Upper lobe of left lung (tissue), 6 donors: ENCODE measurements at regions not wholly inside any gene's neighbourhood (a gene's known extent, or its start where the extent isn't known, plus 50 kb on each side); places are given as distances from the start of the nearest gene placed in this dataset.
A peak's percentile ranks its signal among the peaks of the same experiment; 100 is the strongest.

Experiments used
- ATAC-seq, 2 donors: fragments of 200-7000 bp; cut with Tn5 transposase; one replicate each; pipeline ENCODE4 v1.9.1; 2022; ENCODE audit warnings: mild to moderate bottlenecking in 2 of 2, moderate library complexity in 2 of 2; ENCODE audit not compliant: low FRiP score in 2 of 2
- DNase-seq, 2 donors: peaks; one replicate each; pipeline ENCODE4 v3.0.0-alpha.2; 2019 to 2020
- H3K27ac ChIP-seq, 4 donors: fragments of 200-600 bp; sonication (generic); one replicate each; pipeline ENCODE4 v1.5.1; 2016 to 2019
- H3K27me3 ChIP-seq, 4 donors: fragments of 200-600 bp; sonication (generic); one replicate each; pipeline ENCODE4 v1.5.1; 2017 to 2019
- H3K36me3 ChIP-seq, 4 donors: fragments of 200-600 bp; sonication (generic); one replicate each; pipeline ENCODE4 v1.5.1; 2016 to 2019
- H3K4me1 ChIP-seq, 4 donors: fragments of 200-600 bp; sonication (generic); one replicate each; pipeline ENCODE4 v1.5.1; 2018 to 2019
- H3K4me3 ChIP-seq, 4 donors: fragments of 200-600 bp; sonication (generic); one replicate each; pipeline ENCODE4 v1.5.1; 2017 to 2019; ENCODE audit warnings: mild to moderate bottlenecking in 2 of 4, moderate library complexity in 1 of 4
- H3K9me3 ChIP-seq, 4 donors: fragments of 200-600 bp; sonication (generic); one replicate each; pipeline ENCODE4 v1.5.1; 2018 to 2019
- EP300 ChIP-seq, 4 donors: sonication (generic); formaldehyde crosslinking; IDR thresholded peaks; one replicate each; pipeline ENCODE4 v1.5.1; 2017; ENCODE audit warnings: antibody characterized with exemption in 4 of 4, control low read depth in 2 of 4
- POLR2A ChIP-seq, 4 donors: fragments of 450-650 bp; IDR thresholded peaks; one replicate each; pipeline ENCODE4 v1.5.1; 2016 to 2017; ENCODE audit warnings: antibody characterized with exemption in 4 of 4, mild to moderate bottlenecking in 2 of 4
- POLR2AphosphoS5 ChIP-seq, 2 donors: sonication (generic); formaldehyde crosslinking; IDR thresholded peaks; one replicate each; pipeline ENCODE4 v1.5.1; 2017; ENCODE audit warnings: antibody characterized with exemption in 2 of 2
- WGBS, 2 donors: methylation state at CpG; one replicate each; pipeline ENCODE4 v1.1.5; 2017 to 2018; 5-methylcytosine and 5-hydroxymethylcytosine counted together
- TF ChIP-seq, protein P1 (sequence below), 6 experiments: fragments of 450-650 bp in 4 of 6; fragments of 200-600 bp in 2 of 6; sonication (generic) in 2 of 6; IDR thresholded peaks; one replicate each; pipeline ENCODE4 v1.5.1; 2016 to 2019; ENCODE audit warnings: antibody characterized with exemption in 6 of 6
- donor health status: DM: no; HTN: no; CAD: no; lungs with moderate emphysema.
- donor health status: DM: no; HTN: yes; CAD: no; lungs with severe emphysema.

DNA sequence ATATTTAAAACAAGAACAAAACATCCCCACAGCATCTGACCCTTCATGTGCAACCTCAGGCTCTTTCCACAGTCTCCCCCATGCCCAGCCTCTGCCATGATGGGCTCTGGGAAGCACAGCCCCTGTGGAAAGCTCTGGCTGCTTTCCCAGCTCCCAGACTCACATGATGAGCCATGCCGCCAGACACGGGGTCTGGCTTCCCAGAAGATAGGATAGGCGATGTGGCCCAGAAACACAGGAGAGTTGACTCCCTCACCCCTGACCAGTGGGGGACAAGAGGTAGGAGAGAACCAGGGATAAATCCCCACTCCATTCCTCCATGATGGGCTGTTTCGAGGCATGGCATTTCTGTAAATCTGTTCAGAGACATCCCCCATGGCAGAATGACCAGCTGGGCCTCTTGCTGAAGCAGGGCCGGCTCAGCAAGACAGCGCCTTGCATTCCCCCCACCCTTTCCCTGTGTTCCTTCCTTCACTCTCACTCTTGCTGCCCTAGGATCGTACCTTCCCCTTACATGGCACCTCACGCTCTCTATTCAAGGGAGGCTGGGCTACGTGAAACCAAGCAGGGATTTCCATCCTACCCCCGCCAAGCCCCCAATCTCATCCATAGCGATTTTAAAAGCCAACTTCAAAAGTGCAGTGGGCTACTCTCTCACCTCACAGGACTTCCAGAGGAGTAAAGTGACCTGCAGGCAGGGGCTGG is 192.4 kb downstream of the ABHD5 start:
- Histone ChIP-seq H3K27ac (no peak overlapping the region), H3K4me3 (no peak overlapping the region), H3K27me3 (no peaks in the 10 kb centered on the region), H3K9me3 (no peaks in the 10 kb centered on the region), H3K36me3 (no peaks in the 10 kb centered on the region), H3K4me1 (peaks cover 0 to 21% (median 4%) of the 10 kb centered on the region in 4 donors)
- TF ChIP-seq, protein P1, sequence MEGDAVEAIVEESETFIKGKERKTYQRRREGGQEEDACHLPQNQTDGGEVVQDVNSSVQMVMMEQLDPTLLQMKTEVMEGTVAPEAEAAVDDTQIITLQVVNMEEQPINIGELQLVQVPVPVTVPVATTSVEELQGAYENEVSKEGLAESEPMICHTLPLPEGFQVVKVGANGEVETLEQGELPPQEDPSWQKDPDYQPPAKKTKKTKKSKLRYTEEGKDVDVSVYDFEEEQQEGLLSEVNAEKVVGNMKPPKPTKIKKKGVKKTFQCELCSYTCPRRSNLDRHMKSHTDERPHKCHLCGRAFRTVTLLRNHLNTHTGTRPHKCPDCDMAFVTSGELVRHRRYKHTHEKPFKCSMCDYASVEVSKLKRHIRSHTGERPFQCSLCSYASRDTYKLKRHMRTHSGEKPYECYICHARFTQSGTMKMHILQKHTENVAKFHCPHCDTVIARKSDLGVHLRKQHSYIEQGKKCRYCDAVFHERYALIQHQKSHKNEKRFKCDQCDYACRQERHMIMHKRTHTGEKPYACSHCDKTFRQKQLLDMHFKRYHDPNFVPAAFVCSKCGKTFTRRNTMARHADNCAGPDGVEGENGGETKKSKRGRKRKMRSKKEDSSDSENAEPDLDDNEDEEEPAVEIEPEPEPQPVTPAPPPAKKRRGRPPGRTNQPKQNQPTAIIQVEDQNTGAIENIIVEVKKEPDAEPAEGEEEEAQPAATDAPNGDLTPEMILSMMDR (IDR thresholded peaks at IDR 0.05) = no peak
- TF ChIP-seq POLR2AphosphoS5 (IDR thresholded peaks at IDR 0.05) = no peak
- no peak for TF ChIP-seq EP300 (IDR thresholded peaks at IDR 0.05)
- no peak for TF ChIP-seq POLR2A (IDR thresholded peaks at IDR 0.05)
- ATAC-seq (no peak), DNase-seq (no peak)
- 82 to 86% methylated on average over 10 to 11 of the region's 11 CpGs for WGBS, 2 donors

DNA sequence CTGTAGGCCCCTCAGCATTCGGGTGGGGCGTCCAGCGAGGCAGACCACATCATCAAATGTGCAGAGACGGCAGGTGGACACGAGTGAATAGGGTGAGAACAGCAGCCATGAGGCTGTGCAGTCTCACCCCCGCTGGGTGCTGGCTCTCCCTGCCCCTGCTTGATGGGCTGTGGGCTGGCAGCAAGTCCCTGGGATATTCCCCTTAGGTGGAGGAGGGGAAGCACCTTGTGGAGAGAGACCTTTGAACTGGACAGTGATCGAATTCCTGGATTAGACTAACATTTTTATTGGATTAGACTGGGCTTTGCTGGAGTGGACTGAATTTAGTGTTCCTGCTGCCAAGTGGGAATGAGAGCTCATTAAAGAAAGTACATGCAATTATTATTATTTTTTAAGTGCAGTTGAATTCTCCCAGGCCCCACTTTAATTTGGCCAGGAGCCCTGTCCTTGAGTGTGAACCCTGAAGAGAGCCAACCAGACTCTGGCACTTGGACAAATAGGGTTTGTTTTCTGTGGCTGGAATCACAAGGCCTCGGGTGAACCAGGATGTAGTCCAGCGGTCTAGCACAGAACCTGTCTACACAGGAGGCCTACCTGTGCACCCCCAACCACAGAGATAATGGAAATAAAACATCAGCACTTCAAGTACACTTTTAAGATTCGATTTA is 193.1 kb downstream of the ABHD5 start:
- Histone ChIP-seq H3K4me3 (no peak overlapping the region), H3K36me3 (no peaks in the 10 kb centered on the region), H3K27ac (no peak overlapping the region), H3K27me3 (no peaks in the 10 kb centered on the region), H3K9me3 (no peaks in the 10 kb centered on the region), H3K4me1 (peaks cover 0 to 21% (median 4%) of the 10 kb centered on the region in 4 donors)
- ATAC-seq = peak; percentile 19 to 65
- DNase-seq = peak in 1 of 2 donors; percentile 66
- TF ChIP-seq EP300 (IDR thresholded peaks at IDR 0.05) (no peak), POLR2AphosphoS5 (IDR thresholded peaks at IDR 0.05) (no peak), POLR2A (IDR thresholded peaks at IDR 0.05) (no peak)
- TF ChIP-seq, protein P1 (IDR thresholded peaks at IDR 0.05) = no peak
- WGBS, 2 donors = 66 to 80% methylated on average over 6 to 10 of the region's 10 CpGs

DNA sequence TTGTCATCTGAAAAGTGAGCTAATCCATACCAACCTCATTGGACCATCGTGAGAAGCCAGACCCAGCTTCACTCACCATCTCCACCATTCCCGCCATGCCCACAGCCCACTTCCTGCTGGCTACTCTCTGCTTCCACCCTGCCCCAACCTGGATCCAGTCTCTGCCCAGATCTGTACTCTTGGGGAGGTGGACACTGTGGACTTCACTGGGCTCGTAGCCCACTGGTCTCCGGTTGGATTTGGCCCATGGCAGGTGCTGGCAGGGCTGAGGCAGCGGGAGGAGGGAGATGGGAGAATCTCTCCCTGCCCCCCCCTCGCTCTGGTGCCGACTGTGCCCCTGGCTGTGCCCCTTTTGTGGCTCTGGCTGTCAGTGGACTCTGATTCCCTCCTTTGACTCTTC is 193.8 kb downstream of the ABHD5 start:
- Histone ChIP-seq H3K4me3 (no peak overlapping the region), H3K4me1 (peaks cover 0 to 21% (median 4%) of the 10 kb centered on the region in 4 donors), H3K27ac (no peak overlapping the region), H3K9me3 (no peaks in the 10 kb centered on the region), H3K27me3 (no peaks in the 10 kb centered on the region), H3K36me3 (no peaks in the 10 kb centered on the region)
- no peak for DNase-seq
- ATAC-seq = no peak
- 86 to 92% methylated on average over 4 to 7 of the region's 7 CpGs for WGBS, 2 donors
- TF ChIP-seq, protein P1 (IDR thresholded peaks at IDR 0.05) = no peak
- TF ChIP-seq EP300 (IDR thresholded peaks at IDR 0.05) = no peak
- no peak for TF ChIP-seq POLR2AphosphoS5 (IDR thresholded peaks at IDR 0.05)
- TF ChIP-seq POLR2A (IDR thresholded peaks at IDR 0.05) = no peak

DNA sequence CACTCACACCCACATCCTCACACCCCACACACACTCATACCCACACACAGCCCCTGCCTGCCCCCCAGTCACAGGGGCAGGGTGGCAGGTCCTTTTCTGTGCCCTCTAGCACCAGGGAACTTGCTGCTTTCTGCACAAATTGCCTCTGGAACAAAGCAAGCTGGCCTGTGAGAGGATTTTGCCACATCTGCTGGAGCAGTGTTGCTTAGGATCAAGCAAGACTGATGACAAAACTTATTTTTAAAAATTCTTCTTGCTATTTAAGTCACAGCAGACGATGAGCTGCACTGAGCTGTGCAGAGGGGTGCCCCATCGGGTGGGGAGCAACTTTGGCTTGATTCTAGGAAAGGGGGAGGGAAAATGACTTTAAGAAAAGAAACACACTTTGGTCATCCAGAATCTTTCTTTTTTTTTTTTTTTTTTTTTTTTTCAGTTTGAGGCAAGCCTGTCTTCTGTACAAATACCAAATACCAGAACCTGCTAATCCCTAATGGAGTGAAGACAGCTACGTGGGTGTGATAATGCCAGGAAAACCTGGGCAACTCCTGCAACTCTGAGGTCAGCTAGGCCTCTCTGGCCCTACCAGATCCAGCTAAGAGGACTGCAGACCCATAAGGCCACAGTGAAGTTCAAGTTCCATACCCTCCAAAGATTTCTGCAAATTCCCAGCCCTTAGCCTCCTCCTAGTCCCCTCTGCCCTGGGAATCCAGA is 195.3 kb downstream of the ABHD5 start:
- Histone ChIP-seq H3K4me1 (peaks cover 0 to 21% (median 4%) of the 10 kb centered on the region in 4 donors), H3K27ac (no peak overlapping the region), H3K27me3 (no peaks in the 10 kb centered on the region), H3K4me3 (no peak overlapping the region), H3K36me3 (no peaks in the 10 kb centered on the region), H3K9me3 (no peaks in the 10 kb centered on the region)
- ATAC-seq = no peak
- DNase-seq = no peak
- 65 to 77% methylated on average over 3 of the region's 3 CpGs for WGBS, 2 donors
- TF ChIP-seq, protein P1 (IDR thresholded peaks at IDR 0.05) = no peak
- no peak for TF ChIP-seq POLR2A (IDR thresholded peaks at IDR 0.05)
- TF ChIP-seq EP300 (IDR thresholded peaks at IDR 0.05) = no peak
- no peak for TF ChIP-seq POLR2AphosphoS5 (IDR thresholded peaks at IDR 0.05)
